ENCODE measurements at regions not wholly inside any gene's neighbourhood (a gene's known extent, or its start where the extent isn't known, plus 50 kb on each side); places are given as distances from the start of the nearest gene placed in this dataset.

DNA sequence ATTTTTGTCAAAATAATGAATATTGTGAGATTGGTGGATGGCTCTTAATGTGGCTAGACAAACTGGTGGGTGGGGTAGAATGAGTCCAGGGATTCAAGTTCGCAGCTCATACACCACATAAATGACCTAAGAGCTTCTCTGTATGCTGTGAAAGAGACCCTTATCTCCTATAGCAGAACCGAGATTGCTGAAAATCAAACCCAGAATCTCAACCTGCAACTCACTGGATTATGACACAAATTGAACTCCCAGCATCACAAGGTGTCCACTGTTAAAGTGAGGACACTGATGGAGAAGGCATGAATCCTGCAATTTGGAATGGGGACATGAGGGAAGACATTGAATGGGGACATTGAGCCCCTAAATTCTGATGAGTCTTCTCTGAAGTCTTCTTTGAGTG, 51.3 kb upstream of the CNKSR3 start:
- no peak for DNase-seq (ENCODE audit: low read depth)

DNA sequence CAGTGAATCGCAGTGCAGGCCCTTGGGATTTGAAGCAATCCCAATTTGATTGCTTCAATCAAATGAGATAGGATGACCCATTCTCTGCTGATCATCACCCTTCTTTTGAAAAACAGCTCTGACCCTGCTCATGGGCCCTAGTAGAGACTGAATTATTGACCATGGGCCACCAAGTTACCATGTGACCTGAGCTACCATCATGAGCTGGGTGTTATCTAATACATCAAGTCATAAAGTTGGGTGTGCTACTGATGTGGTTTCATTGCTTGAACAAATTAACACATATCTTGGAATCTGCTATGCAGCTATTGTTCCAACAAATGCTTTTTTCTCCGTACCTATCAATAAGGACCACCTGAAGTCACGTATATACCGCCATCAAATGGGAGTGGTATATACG, 54.8 kb upstream of the CNKSR3 start:
- no peak for DNase-seq (ENCODE audit: low read depth)

DNA sequence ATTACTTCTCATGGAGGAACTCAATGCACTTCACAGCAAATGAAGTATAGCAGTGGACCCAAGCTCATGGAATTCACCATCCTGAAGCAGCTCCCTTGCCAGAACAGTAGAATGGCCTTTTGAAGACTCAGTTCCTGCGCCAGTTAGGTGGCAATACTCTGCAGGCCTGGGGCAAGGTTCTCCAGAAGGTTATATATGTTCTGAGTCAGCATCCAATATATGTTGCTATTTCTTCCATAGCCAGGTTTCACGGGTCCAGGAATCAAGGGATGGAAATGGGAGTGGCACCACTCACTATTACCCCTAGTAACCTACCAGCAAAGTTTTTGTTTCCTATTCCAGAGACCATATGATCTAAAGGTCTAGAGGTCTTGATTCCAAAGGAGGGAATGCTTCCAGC, 56.4 kb upstream of the CNKSR3 start:
- DNase-seq (ENCODE audit: low read depth) = no peak

DNA sequence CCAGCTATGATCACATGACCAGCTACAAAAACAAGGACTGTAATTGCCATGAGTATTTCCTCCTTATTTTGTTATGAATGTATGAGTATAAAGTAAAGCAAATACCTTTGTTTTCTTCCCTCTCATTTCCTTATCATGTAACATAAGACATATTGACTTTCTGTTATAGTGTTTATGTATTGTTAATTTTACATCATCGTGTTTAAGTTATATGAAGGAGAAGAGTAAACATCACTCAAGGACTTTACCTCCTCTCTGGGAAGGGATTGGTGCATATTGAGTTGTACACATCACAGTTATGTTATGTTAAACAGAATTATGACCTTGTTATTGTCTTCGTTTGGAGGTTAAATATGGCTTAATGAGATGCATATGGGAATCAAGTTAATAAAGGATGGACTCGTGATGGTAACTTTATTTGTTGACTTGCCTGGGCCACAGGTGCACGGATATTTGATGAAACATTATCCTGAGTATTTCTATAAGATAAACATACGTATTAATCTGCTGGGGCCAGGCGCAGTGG, 57.3 kb upstream of the CNKSR3 start:
- no peak for DNase-seq (ENCODE audit: low read depth)

DNA sequence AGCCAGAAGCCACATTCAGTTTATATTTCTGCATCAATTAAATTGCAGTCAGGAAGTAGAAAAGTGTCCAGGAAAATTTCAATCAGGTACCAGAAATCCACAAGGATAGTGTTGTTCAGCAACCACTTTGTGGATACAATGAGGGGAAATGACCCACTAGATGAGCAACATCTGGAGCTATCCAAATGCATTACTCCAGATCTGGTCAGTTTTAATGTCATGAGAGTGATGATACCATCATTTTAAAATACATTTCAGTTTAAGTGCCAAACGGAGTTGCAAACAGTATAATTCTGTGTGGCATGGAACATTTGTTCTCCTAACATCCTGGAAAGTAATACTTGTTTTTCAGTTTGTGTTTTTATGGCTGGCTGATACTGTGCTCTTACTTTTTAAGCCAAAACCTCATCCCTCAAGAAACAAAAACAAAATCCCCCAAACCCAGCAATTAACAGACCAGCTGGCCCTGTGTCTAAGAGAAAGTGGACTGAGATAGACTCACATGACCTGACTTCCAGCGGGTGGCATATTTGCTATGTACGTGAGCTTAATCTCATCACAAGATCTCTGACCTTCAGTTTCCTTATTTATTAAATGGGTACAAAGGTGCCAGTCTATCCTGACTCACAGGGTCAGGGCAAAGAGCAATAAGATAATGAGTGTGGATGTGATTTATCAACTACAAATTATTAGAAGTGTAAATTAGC, 58.8 kb upstream of the CNKSR3 start:
- DNase-seq (ENCODE audit: low read depth) = no peak

DNA sequence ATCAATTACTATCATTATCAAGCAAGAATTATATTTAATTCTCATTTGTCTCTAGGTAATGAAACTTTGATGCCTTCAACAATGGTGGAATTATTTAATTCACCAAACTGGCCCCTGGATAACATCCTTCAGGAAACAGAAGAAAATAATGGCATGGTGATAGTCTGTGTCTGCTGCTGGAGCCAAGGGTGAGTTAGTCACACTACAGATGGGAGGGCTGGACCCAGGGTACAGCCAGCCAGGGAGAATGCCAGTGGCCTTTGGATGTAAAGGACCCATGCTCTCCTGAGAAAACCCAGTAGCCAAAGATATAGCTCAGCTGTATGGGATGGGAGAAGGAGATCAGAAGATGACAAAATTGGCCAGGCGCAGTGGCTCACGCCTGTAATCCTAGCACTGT, 60.0 kb upstream of the CNKSR3 start:
- no peak for DNase-seq (ENCODE audit: low read depth)

DNA sequence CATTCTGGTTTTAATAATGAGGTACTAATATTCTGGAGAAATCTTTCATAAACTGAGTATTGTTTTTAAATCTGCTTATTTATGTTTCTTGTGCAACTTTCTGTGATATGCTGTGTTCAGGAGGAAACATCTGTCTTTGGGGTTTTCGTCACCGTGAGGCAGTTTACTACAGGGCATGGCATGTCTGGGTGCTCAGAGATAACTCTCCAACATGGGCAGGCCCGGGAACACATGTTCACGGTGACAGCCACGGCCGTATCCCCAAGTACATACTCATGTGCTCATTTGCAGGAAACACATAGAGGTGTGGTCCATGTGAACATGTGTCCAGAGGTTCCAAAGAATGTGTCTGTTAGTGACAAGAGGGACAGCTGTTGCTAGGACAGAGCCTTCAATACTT, 62.1 kb upstream of the CNKSR3 start:
- peak; percentile 24 for DNase-seq (ENCODE audit: low read depth)

DNA sequence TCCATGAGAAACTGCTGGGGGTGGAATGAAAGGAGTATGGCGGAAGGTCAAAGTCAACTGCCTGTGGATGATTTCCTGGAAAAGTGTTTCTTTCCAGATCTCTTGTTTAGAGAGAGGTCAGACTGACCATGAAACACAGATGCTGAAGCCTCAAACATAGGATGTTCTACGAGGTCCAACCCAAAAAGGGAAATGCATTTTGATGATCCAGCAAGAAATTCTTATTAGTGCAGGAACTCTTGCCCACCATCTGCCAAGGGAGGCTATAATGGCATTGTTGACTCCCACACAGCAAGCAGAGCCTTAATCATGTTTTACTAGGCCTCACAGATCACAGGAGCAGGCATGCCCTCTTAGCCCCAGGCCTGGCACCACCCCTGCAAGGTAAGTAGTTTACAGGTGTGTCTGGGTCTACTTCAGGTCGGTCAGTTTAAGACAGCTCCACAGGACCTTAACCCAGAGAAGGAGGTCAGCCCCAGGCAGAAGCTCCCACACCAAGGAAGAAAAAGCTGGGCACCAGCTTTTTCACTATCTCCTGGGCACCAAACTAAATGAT, 67.6 kb upstream of the CNKSR3 start:
- DNase-seq (ENCODE audit: low read depth) = no peak

DNA sequence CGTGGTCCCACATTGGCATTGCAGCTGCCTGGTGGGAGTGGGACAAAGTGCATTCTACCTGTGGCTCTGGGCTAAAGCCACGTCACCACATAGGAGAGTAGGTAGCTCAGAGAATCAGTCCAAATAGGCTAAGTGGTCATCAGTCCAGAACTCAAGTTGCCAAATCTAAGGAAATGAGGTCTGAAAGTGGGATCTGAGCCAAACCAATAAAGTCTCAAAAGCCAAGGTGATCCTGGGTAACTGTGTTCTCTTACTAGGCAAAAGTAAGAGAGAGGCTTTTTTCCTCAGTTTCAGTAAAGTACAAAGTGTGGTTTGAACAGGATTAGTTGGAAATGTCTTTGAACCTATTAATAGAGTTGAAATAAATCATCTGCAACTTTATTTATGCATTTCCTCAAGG, 68.6 kb upstream of the CNKSR3 start:
- no peak for DNase-seq (ENCODE audit: low read depth)

DNA sequence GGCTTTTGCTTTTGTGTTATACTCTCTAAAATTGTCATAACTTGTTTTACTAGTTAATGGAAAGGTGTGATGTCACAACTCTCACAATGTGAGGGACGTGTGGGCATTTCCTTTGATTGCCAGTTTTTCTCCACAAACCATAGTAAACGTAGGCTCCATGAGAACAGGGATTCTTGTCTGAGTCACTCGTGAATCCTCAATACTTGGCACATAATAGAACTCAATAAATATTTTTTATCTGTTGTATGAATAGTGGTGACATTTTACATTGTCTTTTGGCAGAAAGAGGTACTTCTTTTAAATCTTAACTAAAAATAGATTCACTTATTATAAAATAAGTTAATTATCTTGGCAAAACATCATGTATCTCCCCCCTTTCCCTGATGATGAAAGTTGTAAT, 69.0 kb upstream of the CNKSR3 start:
- DNase-seq (ENCODE audit: low read depth) = no peak

DNA sequence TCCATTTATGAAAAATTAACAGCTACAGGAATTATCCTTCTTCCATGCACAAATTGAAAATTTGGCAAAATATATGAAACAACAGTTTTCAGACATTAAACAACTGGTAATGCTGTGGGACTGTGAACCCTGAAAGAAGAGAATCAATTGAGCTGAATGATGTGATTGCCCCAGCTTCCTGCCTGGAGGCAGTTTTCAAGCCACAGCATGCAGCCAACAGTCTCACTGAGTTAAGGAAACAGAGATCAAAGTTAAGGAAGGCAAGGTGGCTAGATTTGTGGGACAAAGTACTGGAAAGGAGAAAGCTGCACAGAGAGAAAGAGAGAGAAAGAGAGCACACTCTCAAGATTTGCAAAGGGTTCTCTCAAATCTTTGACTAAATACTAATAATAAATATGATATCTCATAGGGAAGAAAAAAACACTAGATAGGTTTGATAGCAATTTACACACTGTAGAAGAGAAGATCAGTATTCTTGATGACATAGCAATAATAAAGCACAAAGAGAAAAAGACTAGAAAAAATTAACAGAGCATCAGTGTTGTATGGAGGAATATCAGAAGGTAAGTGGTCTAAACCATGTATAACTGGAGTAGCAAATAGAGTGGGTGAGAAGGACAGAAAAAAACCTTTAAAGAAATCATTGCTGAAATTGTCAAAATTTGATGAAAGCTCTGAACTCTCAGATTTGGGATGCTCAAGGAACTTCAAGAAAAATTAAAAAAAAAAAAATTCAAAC, 70.1 kb upstream of the CNKSR3 start:
- no peak for DNase-seq (ENCODE audit: low read depth)

DNA sequence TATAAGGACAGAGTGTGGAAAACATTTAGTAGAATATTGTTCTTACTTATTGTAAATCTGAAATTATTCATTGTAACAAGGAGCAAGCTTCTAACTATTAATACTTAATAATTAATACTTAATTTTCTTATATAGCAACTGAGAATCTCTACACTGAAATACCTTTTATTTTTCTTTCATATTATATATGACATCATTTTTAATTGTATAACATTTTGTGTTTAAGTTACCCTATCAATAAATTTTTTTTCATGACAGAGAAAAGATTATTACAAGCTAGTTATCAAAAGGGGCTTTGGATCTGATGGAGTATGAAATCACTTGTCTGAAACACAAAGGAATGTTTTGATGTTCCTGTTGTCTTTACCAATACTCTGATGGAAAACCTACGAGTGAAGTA, 72.2 kb upstream of the CNKSR3 start:
- no peak for DNase-seq (ENCODE audit: low read depth)

DNA sequence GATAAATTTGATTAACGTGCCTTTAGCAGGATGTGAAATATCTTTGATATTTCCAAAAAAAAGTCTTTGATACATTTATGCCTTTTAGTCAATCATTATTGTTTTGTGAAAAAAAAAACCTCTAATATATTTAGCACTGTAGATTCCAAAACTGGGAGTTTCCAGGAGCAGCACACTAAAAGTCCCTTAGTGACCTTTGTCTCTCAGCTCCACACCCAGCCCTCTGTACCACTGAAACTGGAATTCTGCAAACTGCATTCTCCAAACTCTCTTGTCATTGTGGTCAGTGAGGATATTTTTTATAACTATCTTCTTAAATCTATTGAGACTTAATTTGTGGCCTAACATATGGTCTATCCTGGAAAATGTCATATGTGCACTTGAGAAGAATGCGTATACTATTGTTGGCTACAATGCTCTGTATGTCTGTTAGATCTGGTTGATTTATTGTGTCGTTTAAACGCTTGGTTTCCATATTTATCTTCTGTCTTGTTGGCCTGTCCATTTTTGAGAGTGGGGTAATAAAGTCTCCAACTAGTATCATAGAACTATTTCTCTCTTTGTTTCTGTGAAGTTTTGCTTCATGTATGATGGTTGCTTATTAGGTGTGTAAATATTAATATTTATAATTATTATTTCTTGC, 73.2 kb upstream of the CNKSR3 start:
- DNase-seq (ENCODE audit: low read depth) = no peak

DNA sequence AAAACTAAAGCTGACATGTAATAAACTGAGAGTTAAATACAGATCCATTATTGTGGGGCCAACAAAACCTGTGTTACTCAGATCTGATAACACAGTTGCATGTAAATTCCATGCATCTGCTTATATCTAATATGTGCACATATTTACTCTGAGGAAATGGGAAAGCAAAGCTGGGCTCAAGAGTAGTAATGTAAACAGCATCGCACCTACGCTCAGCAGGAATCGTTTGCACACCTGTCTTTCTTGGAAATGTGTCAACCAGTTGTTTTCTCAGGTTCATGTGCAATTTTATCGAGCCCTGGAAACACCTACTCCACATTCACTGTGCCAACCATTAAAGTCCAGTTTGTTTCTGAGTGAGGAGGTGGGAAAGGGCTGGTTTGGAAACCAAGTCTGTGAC, 80.3 kb upstream of the CNKSR3 start:
- DNase-seq (ENCODE audit: low read depth) = no peak

DNA sequence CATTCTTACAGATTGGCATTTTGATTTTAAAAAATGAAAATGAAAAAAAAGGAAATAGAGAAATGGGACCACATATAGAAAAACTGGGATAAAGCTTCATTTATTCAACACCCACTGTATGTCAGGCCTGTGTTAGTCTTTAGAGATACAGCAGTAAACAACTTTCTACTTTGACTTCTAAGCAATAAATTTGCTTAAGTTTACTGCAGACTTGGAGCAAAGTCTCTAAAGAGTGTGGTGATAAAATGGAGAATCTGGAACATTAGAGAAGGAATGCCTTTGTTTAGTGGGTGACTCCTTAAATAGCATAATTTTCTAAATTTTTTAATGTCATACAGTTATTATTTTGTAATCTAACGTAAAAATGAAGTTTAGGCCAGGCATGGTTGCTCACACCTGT, 80.7 kb upstream of the CNKSR3 start:
- DNase-seq (ENCODE audit: low read depth) = no peak

DNA sequence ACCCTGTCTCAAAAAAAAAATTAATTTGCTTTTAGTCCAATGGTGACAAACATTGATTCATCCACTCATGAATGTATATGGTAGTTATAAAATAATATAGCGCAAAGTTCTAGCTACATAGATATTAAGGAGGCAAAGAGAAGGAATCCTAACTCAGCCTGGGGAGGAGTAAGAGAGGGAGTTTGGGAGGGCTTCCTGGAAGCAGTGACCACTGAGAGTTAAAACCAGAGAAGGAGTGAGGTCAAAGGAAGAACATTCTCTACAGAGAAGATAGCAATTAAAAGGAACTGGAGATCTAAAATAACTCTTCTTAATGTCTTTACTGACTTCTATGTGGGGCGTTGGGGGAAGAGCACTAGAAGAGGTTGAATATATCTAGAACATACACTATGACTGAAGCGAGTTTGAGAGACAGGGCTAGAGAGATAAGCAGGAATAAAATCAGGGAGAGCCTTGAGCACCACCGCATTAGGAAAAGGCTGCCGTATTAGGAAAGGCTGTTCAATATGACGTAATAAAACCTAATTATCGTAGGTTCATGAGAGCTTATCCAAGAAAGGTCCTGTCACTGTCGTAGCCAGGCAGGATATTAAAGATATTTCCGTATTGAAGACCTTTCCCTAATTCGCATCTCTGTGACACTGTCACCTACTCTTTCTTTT, 81.8 kb upstream of the CNKSR3 start:
- DNase-seq (ENCODE audit: low read depth) = no peak

DNA sequence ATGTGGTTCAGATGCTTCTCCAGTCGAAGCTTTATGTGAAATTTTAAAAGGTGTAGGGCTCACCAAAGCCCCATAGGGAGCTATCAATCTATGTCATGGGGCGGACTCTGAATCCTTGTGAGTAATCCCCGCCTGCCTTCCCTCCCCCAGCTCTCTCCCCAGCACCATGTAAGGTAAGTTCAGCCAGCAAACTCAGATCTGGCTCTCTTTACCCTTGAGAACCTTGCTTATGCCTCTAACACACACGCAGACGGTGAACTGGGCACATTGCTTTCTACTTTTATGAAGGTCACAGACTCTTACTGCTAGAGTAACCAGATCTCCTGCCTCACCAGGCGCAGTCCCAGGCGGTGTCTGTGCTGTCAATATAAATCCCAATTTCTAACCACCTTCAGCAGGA, 82.6 kb upstream of the CNKSR3 start:
- no peak for DNase-seq (ENCODE audit: low read depth)

DNA sequence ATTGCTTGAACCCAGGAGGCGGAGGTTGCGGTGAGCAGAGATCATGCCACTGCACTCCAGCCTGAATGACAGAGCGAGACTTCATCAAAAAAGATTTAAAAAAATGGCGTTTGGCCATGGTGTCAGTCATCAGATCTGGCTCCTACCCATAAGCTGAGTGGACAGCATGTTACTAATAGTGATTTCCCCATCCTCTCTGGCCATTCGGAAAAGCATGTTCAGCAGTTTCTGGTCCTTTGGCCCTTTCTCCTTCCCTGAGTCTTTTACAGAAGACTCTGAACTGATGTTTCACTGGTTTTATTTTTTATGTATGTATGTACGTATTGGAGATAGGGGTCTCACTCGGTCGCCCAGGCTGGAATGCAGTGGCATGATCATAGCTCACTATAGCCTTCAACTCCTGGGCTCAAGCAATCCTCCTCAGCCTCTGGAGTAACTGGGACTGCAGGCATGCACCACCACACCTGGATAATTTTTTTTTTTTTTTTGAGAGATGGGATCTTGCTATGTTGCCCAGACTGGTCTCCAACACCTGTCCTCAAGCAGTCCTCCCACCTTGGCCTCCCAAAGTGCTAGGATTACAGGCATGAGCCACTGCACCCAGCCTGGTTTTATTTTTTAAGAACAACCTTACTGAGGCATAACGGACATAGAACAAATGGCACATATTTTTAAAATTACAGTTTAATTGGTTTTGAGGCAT, 84.2 kb upstream of the CNKSR3 start:
- DNase-seq (ENCODE audit: low read depth) = no peak

DNA sequence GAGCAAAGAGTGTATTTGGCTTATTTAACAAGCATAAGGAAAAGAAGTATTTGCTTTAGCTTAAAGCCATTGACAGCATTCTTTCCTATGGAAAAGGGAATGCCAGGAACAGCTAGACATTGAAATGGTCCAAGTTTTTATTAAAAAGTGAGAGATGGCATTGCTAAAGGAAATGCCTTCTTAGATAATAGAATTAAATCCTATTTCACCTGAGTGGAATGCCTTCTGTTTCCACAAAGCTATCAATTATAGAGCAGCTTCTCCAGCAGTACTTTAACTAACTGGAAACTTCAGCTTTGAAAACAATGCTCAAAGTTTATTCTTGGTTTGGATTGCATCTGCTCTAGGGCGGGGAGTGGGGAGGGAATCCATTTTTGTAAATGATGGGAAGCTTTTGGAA, 85.1 kb upstream of the CNKSR3 start:
- DNase-seq (ENCODE audit: low read depth) = no peak

DNA sequence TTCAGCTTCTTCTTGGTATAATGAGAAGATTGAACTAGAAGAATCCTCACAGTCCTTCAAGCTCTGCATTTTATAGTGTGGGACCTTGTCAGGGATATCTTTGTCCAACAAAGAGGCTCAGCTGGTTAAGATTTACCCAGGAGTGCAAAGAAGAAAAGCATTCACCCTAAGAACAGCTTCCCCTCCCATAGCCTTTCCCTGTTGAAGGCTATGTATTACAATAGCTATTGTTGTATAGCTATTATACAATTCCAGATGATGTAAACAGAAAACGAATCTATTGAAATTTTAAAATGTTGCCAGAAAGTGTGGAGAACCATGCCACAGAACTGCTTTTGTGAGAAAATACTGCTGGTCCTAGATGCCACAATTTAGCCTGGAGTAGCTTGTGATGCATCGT, 85.5 kb upstream of the CNKSR3 start:
- no peak for DNase-seq (ENCODE audit: low read depth)

DNA sequence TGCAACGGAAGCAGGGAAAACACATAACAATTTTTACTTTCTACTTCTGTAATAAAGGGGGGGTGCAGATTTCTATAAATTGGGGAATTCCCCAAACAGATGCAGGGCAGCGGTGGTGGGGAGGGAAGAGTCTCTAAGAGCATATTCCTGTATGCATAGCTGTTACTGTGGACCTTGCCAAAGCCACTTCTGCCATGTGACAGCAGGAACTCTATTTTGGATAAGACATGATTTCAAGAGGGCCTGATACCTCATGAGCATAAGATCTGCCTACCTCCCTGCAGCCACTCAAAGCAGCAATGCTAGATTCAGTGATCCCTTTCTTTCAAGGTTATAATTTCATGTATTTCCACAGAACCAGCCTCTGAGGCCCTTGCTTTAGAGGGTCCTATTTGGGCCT, 86.2 kb upstream of the CNKSR3 start:
- DNase-seq (ENCODE audit: low read depth) = no peak

DNA sequence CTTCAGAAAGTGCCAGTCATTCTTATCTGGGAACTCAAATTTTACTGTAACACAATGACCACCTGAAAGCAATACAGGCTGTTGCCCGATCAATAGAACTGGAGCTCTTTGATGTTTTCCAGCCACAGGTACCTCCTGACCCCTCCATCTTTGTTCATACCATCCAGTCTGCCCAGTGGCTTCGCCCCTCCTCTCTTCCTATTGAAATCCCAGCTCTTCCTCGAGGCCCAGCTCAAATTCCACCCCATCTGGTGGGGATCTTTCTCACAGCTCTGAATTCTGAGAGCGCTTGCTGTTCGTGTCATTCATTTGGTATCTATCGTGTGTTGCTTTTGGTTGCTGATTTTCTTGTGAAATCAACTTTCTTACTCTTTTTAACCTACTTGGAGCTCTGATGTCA, 87.9 kb upstream of the CNKSR3 start:
- DNase-seq (ENCODE audit: low read depth) = no peak
